ENCODE measurements at regions not wholly inside any gene's neighbourhood (a gene's known extent, or its start where the extent isn't known, plus 50 kb on each side); places are given as distances from the start of the nearest gene placed in this dataset.

DNA sequence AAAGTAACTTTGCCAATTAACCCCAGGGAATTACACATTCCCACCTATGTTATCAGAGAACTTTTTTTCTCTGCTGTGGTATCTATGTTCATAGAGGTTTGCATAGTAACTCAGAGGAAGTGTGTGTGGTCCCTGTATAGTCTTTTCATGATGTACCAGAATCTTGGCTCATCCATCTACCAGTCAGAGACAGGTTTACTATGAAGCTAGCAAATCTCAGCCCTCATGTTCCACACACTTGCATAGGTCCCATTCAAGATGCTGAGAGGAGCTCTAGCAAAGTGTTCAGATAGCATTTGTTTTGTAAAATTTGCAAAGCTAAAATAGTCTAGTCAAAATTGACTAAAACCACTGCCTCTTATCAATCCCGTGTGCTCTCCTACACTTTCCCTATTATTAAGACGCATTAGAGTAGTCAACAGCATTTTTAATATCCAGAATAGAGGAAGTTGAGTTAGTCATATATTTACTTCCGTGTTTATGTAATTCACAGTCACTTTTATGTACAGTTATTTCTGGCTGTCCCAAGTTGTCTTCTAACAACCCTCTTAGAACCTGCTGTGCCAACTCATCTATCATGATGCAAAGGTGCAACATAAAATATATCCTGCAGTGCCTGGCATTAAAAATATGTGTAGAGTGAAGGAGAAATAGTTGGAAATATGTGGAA lies 184.2 kb downstream of the FAM76B start:
- H3K4me1 ChIP-seq (ENCODE audit: control insufficient read depth in 1 of 2, insufficient read depth in 1 of 2, low read depth in 1 of 2, low read length in 1 of 2): peaks cover 4 to 8% of the 10 kb centered on the region in 2 experiments
- H3K27ac ChIP-seq: peak overlapping the region; percentile 2
- no peaks in the 10 kb centered on the region for H3K36me3 ChIP-seq
- TF ChIP-seq, protein P1, sequence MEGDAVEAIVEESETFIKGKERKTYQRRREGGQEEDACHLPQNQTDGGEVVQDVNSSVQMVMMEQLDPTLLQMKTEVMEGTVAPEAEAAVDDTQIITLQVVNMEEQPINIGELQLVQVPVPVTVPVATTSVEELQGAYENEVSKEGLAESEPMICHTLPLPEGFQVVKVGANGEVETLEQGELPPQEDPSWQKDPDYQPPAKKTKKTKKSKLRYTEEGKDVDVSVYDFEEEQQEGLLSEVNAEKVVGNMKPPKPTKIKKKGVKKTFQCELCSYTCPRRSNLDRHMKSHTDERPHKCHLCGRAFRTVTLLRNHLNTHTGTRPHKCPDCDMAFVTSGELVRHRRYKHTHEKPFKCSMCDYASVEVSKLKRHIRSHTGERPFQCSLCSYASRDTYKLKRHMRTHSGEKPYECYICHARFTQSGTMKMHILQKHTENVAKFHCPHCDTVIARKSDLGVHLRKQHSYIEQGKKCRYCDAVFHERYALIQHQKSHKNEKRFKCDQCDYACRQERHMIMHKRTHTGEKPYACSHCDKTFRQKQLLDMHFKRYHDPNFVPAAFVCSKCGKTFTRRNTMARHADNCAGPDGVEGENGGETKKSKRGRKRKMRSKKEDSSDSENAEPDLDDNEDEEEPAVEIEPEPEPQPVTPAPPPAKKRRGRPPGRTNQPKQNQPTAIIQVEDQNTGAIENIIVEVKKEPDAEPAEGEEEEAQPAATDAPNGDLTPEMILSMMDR (IDR thresholded peaks at IDR 0.05): no peak
- no peaks in the 10 kb centered on the region for H3K9me3 ChIP-seq
- no peaks in the 10 kb centered on the region for H3K27me3 ChIP-seq
- no peak overlapping the region for H3K4me3 ChIP-seq (ENCODE audit: low read depth in 1 of 2, low read length in 1 of 2)

DNA sequence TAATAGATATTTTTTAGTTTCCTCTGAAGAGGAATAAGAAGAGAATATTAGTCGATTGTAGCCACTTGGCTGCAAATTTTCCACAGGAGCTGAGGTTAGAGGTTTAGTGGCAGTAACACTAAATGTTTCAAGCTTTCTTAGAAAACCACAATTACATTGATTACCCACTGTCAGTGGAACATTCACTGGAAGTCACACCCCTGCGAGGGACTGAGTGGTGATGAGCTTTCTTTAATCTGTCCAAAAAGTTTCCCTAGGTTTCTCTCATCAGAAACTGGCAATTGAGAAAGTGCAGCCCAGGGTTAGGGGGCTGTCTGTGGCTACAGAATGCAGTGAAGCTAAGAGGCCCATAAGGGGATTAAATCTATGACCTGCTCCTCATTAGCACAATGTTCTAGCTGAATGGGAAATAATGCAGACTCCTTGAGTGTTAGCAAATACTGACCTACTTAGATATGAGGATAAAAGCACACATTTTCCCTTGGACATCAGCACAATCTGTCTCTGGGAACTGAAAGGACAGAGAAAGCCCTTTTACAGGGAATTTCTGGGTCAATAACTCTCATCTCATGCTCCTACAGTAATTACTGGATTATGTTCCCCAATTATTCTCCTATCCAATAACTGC lies 189.5 kb downstream of the FAM76B start:
- Histone ChIP-seq H3K27ac (no peak overlapping the region), H3K4me3 (ENCODE audit: low read depth in 1 of 2, low read length in 1 of 2) (no peak overlapping the region), H3K4me1 (ENCODE audit: control insufficient read depth in 1 of 2, insufficient read depth in 1 of 2, low read depth in 1 of 2, low read length in 1 of 2) (no peaks in the 10 kb centered on the region), H3K27me3 (no peaks in the 10 kb centered on the region), H3K36me3 (no peaks in the 10 kb centered on the region), H3K9me3 (no peaks in the 10 kb centered on the region)
- TF ChIP-seq, protein P1 (IDR thresholded peaks at IDR 0.05): no peak

DNA sequence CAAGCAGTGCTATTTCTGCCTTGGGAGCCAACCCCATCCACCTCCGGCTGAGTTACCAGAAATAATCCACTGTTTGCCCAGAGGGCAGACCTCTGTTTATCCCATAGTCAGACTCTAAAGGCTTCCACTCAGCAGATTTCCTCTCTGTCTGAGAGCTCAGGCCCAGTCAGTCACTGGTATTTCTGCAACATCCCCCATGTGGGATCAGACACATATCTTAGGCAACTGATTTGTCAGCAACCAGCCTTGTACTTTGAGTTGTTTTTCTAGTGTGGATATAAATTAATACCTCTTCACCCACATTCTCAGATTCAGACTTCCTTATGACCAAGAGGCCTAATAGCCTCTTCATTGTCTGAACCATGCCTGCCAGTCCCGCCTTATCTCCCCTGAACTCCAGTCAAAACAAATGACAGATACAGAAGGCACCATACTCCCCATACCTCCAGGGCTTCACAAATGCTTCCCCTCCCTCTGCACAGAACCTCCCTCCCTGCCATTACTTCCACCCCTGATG lies 193.6 kb downstream of the FAM76B start:
- H3K27me3 ChIP-seq: no peaks in the 10 kb centered on the region
- H3K9me3 ChIP-seq: no peaks in the 10 kb centered on the region
- H3K27ac ChIP-seq: no peak overlapping the region
- no peaks in the 10 kb centered on the region for H3K36me3 ChIP-seq
- H3K4me3 ChIP-seq (ENCODE audit: low read depth in 1 of 2, low read length in 1 of 2): no peak overlapping the region
- TF ChIP-seq, protein P1 (IDR thresholded peaks at IDR 0.05): no peak
- H3K4me1 ChIP-seq (ENCODE audit: control insufficient read depth in 1 of 2, insufficient read depth in 1 of 2, low read depth in 1 of 2, low read length in 1 of 2): no peaks in the 10 kb centered on the region

DNA sequence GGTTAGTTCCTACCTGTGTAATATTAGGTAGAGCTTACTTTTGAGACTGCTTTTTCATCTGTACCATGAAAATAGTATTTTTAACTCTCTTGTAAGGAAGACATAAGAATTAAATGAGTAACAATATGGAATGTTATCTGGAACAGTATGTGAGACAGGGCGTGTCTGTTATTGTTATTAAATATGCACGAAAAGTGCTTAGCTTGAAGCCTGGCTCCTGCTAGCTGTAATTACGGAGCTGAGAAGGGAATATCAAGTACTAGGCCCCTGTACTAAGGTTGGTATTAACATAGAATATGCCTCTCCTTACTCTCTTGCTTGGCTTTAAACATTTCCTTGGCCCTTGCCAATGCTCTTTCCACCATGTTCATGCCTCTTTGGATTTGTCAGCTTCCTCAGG lies 194.0 kb downstream of the FAM76B start:
- H3K4me3 ChIP-seq (ENCODE audit: low read depth in 1 of 2, low read length in 1 of 2): no peak overlapping the region
- no peak overlapping the region for H3K27ac ChIP-seq
- no peaks in the 10 kb centered on the region for H3K36me3 ChIP-seq
- H3K4me1 ChIP-seq (ENCODE audit: control insufficient read depth in 1 of 2, insufficient read depth in 1 of 2, low read depth in 1 of 2, low read length in 1 of 2): no peaks in the 10 kb centered on the region
- H3K9me3 ChIP-seq: no peaks in the 10 kb centered on the region
- no peaks in the 10 kb centered on the region for H3K27me3 ChIP-seq
- TF ChIP-seq, protein P1 (IDR thresholded peaks at IDR 0.05): no peak

DNA sequence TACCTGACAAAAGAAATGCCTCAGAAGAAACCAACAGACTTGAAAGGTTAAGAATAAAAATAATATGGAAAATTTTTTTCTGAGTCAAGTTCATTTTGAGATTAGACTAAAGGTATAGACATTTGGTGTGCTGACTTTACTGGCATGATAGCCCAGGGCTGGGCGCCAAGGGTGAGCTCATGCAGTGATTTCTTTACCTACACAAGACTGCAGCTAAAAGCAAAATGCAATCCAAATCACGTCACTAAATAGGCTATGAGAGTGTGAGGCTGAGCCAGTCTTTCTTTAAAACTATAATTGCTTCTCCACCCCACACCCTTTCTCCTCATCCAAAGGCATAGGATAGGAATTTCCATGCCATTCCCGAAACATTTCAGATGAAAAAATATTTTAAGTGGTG lies 196.5 kb downstream of the FAM76B start:
- no peak overlapping the region for H3K4me3 ChIP-seq (ENCODE audit: low read depth in 1 of 2, low read length in 1 of 2)
- H3K9me3 ChIP-seq: no peaks in the 10 kb centered on the region
- H3K27ac ChIP-seq: no peak overlapping the region
- no peaks in the 10 kb centered on the region for H3K4me1 ChIP-seq (ENCODE audit: control insufficient read depth in 1 of 2, insufficient read depth in 1 of 2, low read depth in 1 of 2, low read length in 1 of 2)
- no peaks in the 10 kb centered on the region for H3K27me3 ChIP-seq
- TF ChIP-seq, protein P1 (IDR thresholded peaks at IDR 0.05): no peak
- H3K36me3 ChIP-seq: no peaks in the 10 kb centered on the region
